Natural killer cell (primary cell): ENCODE measurements at regions not wholly inside any gene's neighbourhood (a gene's known extent, or its start where the extent isn't known, plus 50 kb on each side); places are given as distances from the start of the nearest gene placed in this dataset.

Experiments
- ATAC-seq, 3 donors: fragments of 150-1000 bp in 2 of 3; fragments of 200-7000 bp in 1 of 3; cut with Tn5 transposase; 1 replicate in 1 of 3; 2 replicates in 2 of 3; pipeline ENCODE4 v1.10.0; 2021; ENCODE audit warnings: mild to moderate bottlenecking in 2 of 3, moderate library complexity in 2 of 3
- DNase-seq, 2 donors: peaks; one replicate each; pipeline versions ENCODE4 v3.0.0 to v3.0.0-alpha.2; 2013 to 2021; ENCODE audit warnings: mixed read lengths in 1 of 2
- H3K27ac ChIP-seq: one replicate; pipeline ENCODE4 v1.5.1; 2013; ENCODE audit warnings: mild to moderate bottlenecking, low read length
- H3K27me3 ChIP-seq: one replicate; pipeline ENCODE4 v1.6.1; 2013; ENCODE audit warnings: low read length; ENCODE audit not compliant: control insufficient read depth, insufficient read depth
- H3K36me3 ChIP-seq: one replicate; pipeline ENCODE4 v1.6.1; 2013; ENCODE audit warnings: low read length; ENCODE audit not compliant: control insufficient read depth, insufficient read depth
- H3K4me1 ChIP-seq: one replicate; pipeline ENCODE4 v1.6.1; 2013; ENCODE audit warnings: low read length; ENCODE audit not compliant: control insufficient read depth, insufficient read depth
- H3K4me3 ChIP-seq: one replicate; pipeline ENCODE4 v1.5.1; 2013; ENCODE audit warnings: low read length
- H3K9me3 ChIP-seq: one replicate; pipeline ENCODE4 v1.6.1; 2013; ENCODE audit warnings: low read length; ENCODE audit not compliant: control insufficient read depth, insufficient read depth
- H3K27ac Mint-ChIP-seq, 2 donors: one replicate each; pipeline ENCODE4 v1.8.0; 2022; ENCODE audit warnings: mild to moderate bottlenecking in 2 of 2, mixed read lengths in 2 of 2, moderate library complexity in 1 of 2
- H3K27me3 Mint-ChIP-seq, 2 donors: one replicate each; pipeline ENCODE4 v1.8.0; 2022; ENCODE audit warnings: low read depth in 2 of 2, mixed read lengths in 2 of 2
- H3K36me3 Mint-ChIP-seq: one replicate; pipeline ENCODE4 v1.8.0; 2022; ENCODE audit warnings: mixed read lengths
- H3K4me1 Mint-ChIP-seq, 2 donors: one replicate each; pipeline ENCODE4 v1.8.0; 2022; ENCODE audit warnings: mixed read lengths in 2 of 2
- H3K4me3 Mint-ChIP-seq: one replicate; pipeline ENCODE4 v1.8.0; 2022; ENCODE audit warnings: mild to moderate bottlenecking, moderate library complexity, mixed read lengths
- H3K9me3 Mint-ChIP-seq, 2 donors: one replicate each; pipeline ENCODE4 v1.8.0; 2022; ENCODE audit warnings: mixed read lengths in 2 of 2
- CTCF ChIP-seq: fragments of 200-600 bp; IDR thresholded peaks from one replicate; pipeline ENCODE4 v1.8.0; 2022; ENCODE audit warnings: antibody characterized with exemption
- WGBS: methylation state at CpG from one replicate; pipeline ENCODE4 v1.1.7; 2013; ENCODE audit warnings: missing lambda C conversion rate; ENCODE audit not compliant: insufficient coverage; 5-methylcytosine and 5-hydroxymethylcytosine counted together
- intact Hi-C: fragments of 100-400 bp; cut with micrococcal nuclease; formaldehyde crosslinking; loops from one replicate; pipeline ENCODE4 v1.14.2; 2022

- Histone ChIP-seq H3K36me3 (no peaks in the 10 kb centered on the region), H3K4me3 (no peak overlapping the region), H3K27ac (no peak overlapping the region), H3K27me3 (no peaks in the 10 kb centered on the region), H3K9me3 (no peaks in the 10 kb centered on the region), H3K4me1 (no peaks in the 10 kb centered on the region)
- TF ChIP-seq CTCF = no peak
- Mint-ChIP-seq H3K9me3 (peaks cover 7 to 18% of the 10 kb centered on the region in 2 donors), H3K27me3 (no peaks in the 10 kb centered on the region), H3K4me1 (no peaks in the 10 kb centered on the region), H3K27ac (no peak overlapping the region), H3K4me3 (no peak overlapping the region), H3K36me3 (no peaks in the 10 kb centered on the region)
- ATAC-seq (no peak), DNase-seq (no peak)
- intact Hi-C loops = no loop called here
- WGBS = 70% methylated on average over 2 of the region's 3 CpGs
Measured at GRCh38 chr1:188240772-188241406, 1412.1 kb downstream of the PLA2G4A start.

- Mint-ChIP-seq H3K27ac (no peak overlapping the region), H3K36me3 (no peaks in the 10 kb centered on the region), H3K9me3 (peaks cover 7 to 20% of the 10 kb centered on the region in 2 donors), H3K27me3 (no peaks in the 10 kb centered on the region), H3K4me3 (no peak overlapping the region), H3K4me1 (no peaks in the 10 kb centered on the region)
- DNase-seq (no peak), ATAC-seq (no peak)
- no peaks in the 10 kb centered on the region for H3K9me3 ChIP-seq
- intact Hi-C loops = no loop called here
- WGBS = 86% methylated on average over 1 of the region's 4 CpGs
- H3K4me1 ChIP-seq = no peaks in the 10 kb centered on the region
- H3K27ac ChIP-seq = no peak overlapping the region
- H3K4me3 ChIP-seq = no peak overlapping the region
- no peaks in the 10 kb centered on the region for H3K27me3 ChIP-seq
- no peaks in the 10 kb centered on the region for H3K36me3 ChIP-seq
- TF ChIP-seq CTCF = no peak
Measured at GRCh38 chr1:188241629-188242028, 1412.9 kb downstream of the PLA2G4A start.

GRCh38 chr1:188243456-188243855 is 1414.7 kb downstream of the PLA2G4A start:
- H3K36me3 ChIP-seq = no peaks in the 10 kb centered on the region
- H3K4me1 Mint-ChIP-seq = no peaks in the 10 kb centered on the region
- H3K4me1 ChIP-seq = no peaks in the 10 kb centered on the region
- no peak overlapping the region for H3K4me3 ChIP-seq
- no peak for TF ChIP-seq CTCF
- H3K27me3 Mint-ChIP-seq = no peaks in the 10 kb centered on the region
- no peak overlapping the region for H3K4me3 Mint-ChIP-seq
- DNase-seq = no peak
- H3K9me3 ChIP-seq = no peaks in the 10 kb centered on the region
- H3K36me3 Mint-ChIP-seq = no peaks in the 10 kb centered on the region
- ATAC-seq = no peak
- no peak overlapping the region for H3K27ac Mint-ChIP-seq
- intact Hi-C loops = no loop called here
- 60% methylated on average over 2 of the region's 3 CpGs for WGBS
- no peak overlapping the region for H3K27ac ChIP-seq
- H3K9me3 Mint-ChIP-seq = peaks cover 12 to 21% of the 10 kb centered on the region in 2 donors
- H3K27me3 ChIP-seq = no peaks in the 10 kb centered on the region

GRCh38 chr1:188244681-188245080 is 1415.9 kb downstream of the PLA2G4A start:
- WGBS = no CpG with 5 or more reads among the region's 1 CpG
- ATAC-seq = no peak
- Mint-ChIP-seq H3K36me3 (no peaks in the 10 kb centered on the region), H3K9me3 (peaks cover 12 to 19% of the 10 kb centered on the region in 2 donors), H3K4me3 (no peak overlapping the region), H3K4me1 (no peaks in the 10 kb centered on the region), H3K27me3 (no peaks in the 10 kb centered on the region), H3K27ac (no peak overlapping the region)
- TF ChIP-seq CTCF = no peak
- no peak overlapping the region for H3K27ac ChIP-seq
- intact Hi-C loops = no loop called here
- H3K4me3 ChIP-seq = no peak overlapping the region
- H3K36me3 ChIP-seq = no peaks in the 10 kb centered on the region
- no peaks in the 10 kb centered on the region for H3K4me1 ChIP-seq
- H3K9me3 ChIP-seq = no peaks in the 10 kb centered on the region
- no peaks in the 10 kb centered on the region for H3K27me3 ChIP-seq
- no peak for DNase-seq
